ENCODE measurements at regions not wholly inside any gene's neighbourhood (a gene's known extent, or its start where the extent isn't known, plus 50 kb on each side); places are given as distances from the start of the nearest gene placed in this dataset.
A peak's percentile ranks its signal among the peaks of the same experiment; 100 is the strongest.

DNA sequence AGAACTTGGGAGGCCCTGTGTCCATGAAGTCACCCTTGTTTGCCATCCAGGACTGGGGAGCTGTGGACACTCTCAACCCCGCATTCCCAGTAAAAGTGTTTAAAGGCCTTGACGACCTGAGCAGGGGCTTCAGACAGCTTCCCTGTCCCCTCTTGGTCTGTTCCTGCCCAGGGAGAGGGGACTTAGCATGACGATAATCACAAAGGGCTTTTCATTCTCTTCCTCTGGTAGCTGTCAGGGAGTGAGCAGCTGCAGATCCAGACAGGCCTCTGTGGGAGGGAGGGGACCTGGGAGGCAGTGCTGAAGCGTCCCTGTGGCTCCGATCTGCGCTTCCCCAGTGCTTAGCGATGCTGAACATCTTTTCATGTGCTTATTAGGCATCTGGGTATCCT, 77.8 kb upstream of the HS6ST1 start:
- H3K9ac ChIP-seq (replicated peaks; ENCODE audit: extremely low read depth, insufficient read depth, low read length): no peak overlapping the region
- H3K4me2 ChIP-seq (ENCODE audit: insufficient read depth, low read length): no peak overlapping the region
- intact Hi-C loops (cut with micrococcal nuclease) (loop anchor here (1.0 kb wide), 1 partner anchor 74 kb away; no protein-coding TSS in a partner anchor), dilution Hi-C loops (cut with MboI; ENCODE audit: extremely low pct_ligation_motif_present, low sequenced_read_pairs) (no loop called here)
- FAIRE-seq (peak; percentile 18), DNase-seq (ENCODE audit: low read depth, low spot score) (no peak)
- TF ChIP-seq FOS (IDR thresholded peaks at IDR 0.05; ENCODE audit: borderline replicate concordance, insufficient read depth, low read length) (no peak), JUN (IDR thresholded peaks at IDR 0.05; ENCODE audit: borderline replicate concordance, insufficient read depth, insufficient read length, low read depth) (no peak), GATA2 (IDR thresholded peaks at IDR 0.05; ENCODE audit: insufficient read depth, insufficient read length, low read depth, low read length) (no peak), POLR2A (IDR thresholded peaks at IDR 0.05; ENCODE audit: low read depth, low read length) (no peak), MYC (IDR thresholded peaks at IDR 0.05; ENCODE audit: low read depth, low read length) (no peak), EZH2 (IDR thresholded peaks at IDR 0.05; ENCODE audit: borderline replicate concordance, low read depth, low read length, severe bottlenecking) (no peak), POLR2AphosphoS5 (IDR thresholded peaks at IDR 0.05; ENCODE audit: insufficient read depth, low read depth, low read length) (no peak)
- TF ChIP-seq, protein P1, sequence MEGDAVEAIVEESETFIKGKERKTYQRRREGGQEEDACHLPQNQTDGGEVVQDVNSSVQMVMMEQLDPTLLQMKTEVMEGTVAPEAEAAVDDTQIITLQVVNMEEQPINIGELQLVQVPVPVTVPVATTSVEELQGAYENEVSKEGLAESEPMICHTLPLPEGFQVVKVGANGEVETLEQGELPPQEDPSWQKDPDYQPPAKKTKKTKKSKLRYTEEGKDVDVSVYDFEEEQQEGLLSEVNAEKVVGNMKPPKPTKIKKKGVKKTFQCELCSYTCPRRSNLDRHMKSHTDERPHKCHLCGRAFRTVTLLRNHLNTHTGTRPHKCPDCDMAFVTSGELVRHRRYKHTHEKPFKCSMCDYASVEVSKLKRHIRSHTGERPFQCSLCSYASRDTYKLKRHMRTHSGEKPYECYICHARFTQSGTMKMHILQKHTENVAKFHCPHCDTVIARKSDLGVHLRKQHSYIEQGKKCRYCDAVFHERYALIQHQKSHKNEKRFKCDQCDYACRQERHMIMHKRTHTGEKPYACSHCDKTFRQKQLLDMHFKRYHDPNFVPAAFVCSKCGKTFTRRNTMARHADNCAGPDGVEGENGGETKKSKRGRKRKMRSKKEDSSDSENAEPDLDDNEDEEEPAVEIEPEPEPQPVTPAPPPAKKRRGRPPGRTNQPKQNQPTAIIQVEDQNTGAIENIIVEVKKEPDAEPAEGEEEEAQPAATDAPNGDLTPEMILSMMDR (IDR thresholded peaks at IDR 0.05; ENCODE audit: extremely low read depth in 1 of 2, insufficient read depth in 1 of 2, low read depth in 1 of 2, low read length in 2 of 2): no peak
- TF ChIP-seq, protein P2, sequence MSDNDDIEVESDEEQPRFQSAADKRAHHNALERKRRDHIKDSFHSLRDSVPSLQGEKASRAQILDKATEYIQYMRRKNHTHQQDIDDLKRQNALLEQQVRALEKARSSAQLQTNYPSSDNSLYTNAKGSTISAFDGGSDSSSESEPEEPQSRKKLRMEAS (IDR thresholded peaks at IDR 0.05; ENCODE audit: insufficient read depth, insufficient read length): no peak
- H3K36me3 ChIP-seq (ENCODE audit: control insufficient read depth in 2 of 2, extremely low read depth in 1 of 2, insufficient read depth in 2 of 2, low read length in 2 of 2): no peaks in the 10 kb centered on the region
- H3K27ac ChIP-seq (ENCODE audit: insufficient read depth, low read depth, low read length): no peak overlapping the region
- BruUV-seq (replicated peaks): no TSS peak
- ChIA-PET CTCF (interaction anchor here (1.0 to 1.2 kb wide), 2 partner anchors 9 to 10 kb away, joined by 3 to 8 read pairs; no protein-coding TSS in a partner anchor), POLR2A (no interaction called here)
- H3K4me1 ChIP-seq (ENCODE audit: control insufficient read depth, extremely low read depth, insufficient read depth, low read length): peaks cover 14% of the 10 kb centered on the region
- H4K20me1 ChIP-seq (replicated peaks; ENCODE audit: control insufficient read depth, extremely low read depth, insufficient read depth, low read length): no peaks in the 10 kb centered on the region
- no peaks in the 10 kb centered on the region for H3K79me2 ChIP-seq (ENCODE audit: control insufficient read depth, insufficient read depth, low read length)
- H2AFZ ChIP-seq (ENCODE audit: low read depth, low read length): peak overlapping the region; percentile 78
- H3K27me3 ChIP-seq (ENCODE audit: control insufficient read depth in 2 of 2, insufficient read depth in 2 of 2, low read length in 2 of 2): no peaks in the 10 kb centered on the region
- H3K9me3 ChIP-seq (replicated peaks; ENCODE audit: control insufficient read depth, insufficient read depth, low read length): no peaks in the 10 kb centered on the region
- no peak overlapping the region for H3K4me3 ChIP-seq (replicated peaks in 1 of 3; ENCODE audit: insufficient read depth in 1 of 3, low read depth in 1 of 3, low read length in 3 of 3)
- H3K9me1 ChIP-seq (replicated peaks; ENCODE audit: control insufficient read depth, extremely low read depth, insufficient read depth, low read length): no peaks in the 10 kb centered on the region
